GM12872 (cell line): ENCODE measurements at regions not wholly inside any gene's neighbourhood (a gene's known extent, or its start where the extent isn't known, plus 50 kb on each side); places are given as distances from the start of the nearest gene placed in this dataset.

Experiments
- CTCF ChIP-seq: IDR thresholded peaks from 3 replicates; pipeline ENCODE4 v1.5.1; 2011; ENCODE audit warnings: low read depth, mild to moderate bottlenecking, low read length, moderate library complexity; ENCODE audit not compliant: insufficient read depth

GRCh38 chr18:30522288-30522929, 520.1 kb downstream of the DSC3 start:
- TF ChIP-seq CTCF: no peak

- TF ChIP-seq CTCF: no peak
Measured at GRCh38 chr18:30514059-30514458, 528.5 kb downstream of the DSC3 start.

- no peak for TF ChIP-seq CTCF
Measured at GRCh38 chr18:30512872-30513271, 529.7 kb downstream of the DSC3 start.

GRCh38 chr18:30510882-30511281, 531.7 kb downstream of the DSC3 start:
- no peak for TF ChIP-seq CTCF

- TF ChIP-seq CTCF: no peak
Measured at GRCh38 chr18:30501594-30501993, 540.9 kb downstream of the DSC3 start.

GRCh38 chr18:30500240-30500945, 542.1 kb downstream of the DSC3 start:
- TF ChIP-seq CTCF: no peak

GRCh38 chr18:30499721-30500120, 542.8 kb downstream of the DSC3 start:
- no peak for TF ChIP-seq CTCF
